AG04449 (cell line): ENCODE measurements at regions not wholly inside any gene's neighbourhood (a gene's known extent, or its start where the extent isn't known, plus 50 kb on each side); places are given as distances from the start of the nearest gene placed in this dataset.
"Not testable (repeated sequence)": the region's sequence is repeated elsewhere in the genome, so short reads cannot be mapped to it uniquely, and the experiment has no call there.

Experiments used
- CTCF ChIA-PET: fragments of 350-600 bp; formaldehyde crosslinking; extraction: SDS; loops from one replicate; lab custom pipeline; 2021; ENCODE audit warnings: antibody characterized with exemption; lab: Yijun Ruan, JAX
- POLR2A ChIA-PET: fragments of 400-600, 350-600 bp; formaldehyde crosslinking; extraction: SDS; loops from one replicate; lab custom pipeline; 2020; ENCODE audit warnings: antibody characterized with exemption, inconsistent platforms; lab: Yijun Ruan, JAX
- DNase-seq: peaks from one replicate; pipeline ENCODE4 v3.0.0-alpha.2; 2010; ENCODE audit warnings: low read depth, low spot score
- H3K4me3 ChIP-seq: 2 replicates; pipeline ENCODE4 v1.5.1; 2011; ENCODE audit warnings: low read depth, mild to moderate bottlenecking, control low read depth, low read length
- CTCF ChIP-seq: IDR thresholded peaks from one replicate; pipeline ENCODE4 v1.5.1; 2011; ENCODE audit warnings: mild to moderate bottlenecking, moderate library complexity, low read length, control low read depth, inconsistent platforms; ENCODE audit not compliant: insufficient read depth; ENCODE audit errors: missing control alignments

GRCh38 chr3:128548021-128548420, 55.0 kb upstream of the GATA2 start:
- no peak for DNase-seq
- no peak overlapping the region for H3K4me3 ChIP-seq
- POLR2A ChIA-PET = interaction anchor here (1.2 kb wide), 1 partner anchor 11 kb away, joined by 3 read pairs; no protein-coding TSS in a partner anchor
- TF ChIP-seq CTCF = no peak
- CTCF ChIA-PET = interaction anchor here (0.9 to 1.5 kb wide), 4 partner anchors 50 to 376 kb away, joined by 3 to 5 read pairs (median 3); no protein-coding TSS in a partner anchor

GRCh38 chr3:128547368-128547987, 54.5 kb upstream of the GATA2 start:
- H3K4me3 ChIP-seq = no peak overlapping the region
- CTCF ChIA-PET = interaction anchor here (0.9 to 1.5 kb wide), 6 partner anchors 12 to 375 kb away, joined by 3 to 5 read pairs (median 3); no protein-coding TSS in a partner anchor
- DNase-seq = peak; percentile 24
- POLR2A ChIA-PET = interaction anchor here (0.7 to 1.2 kb wide), 2 partner anchors 11 to 25 kb away, joined by 3 read pairs; no protein-coding TSS in a partner anchor
- no peak for TF ChIP-seq CTCF

- no peak overlapping the region for H3K4me3 ChIP-seq
- no peak for TF ChIP-seq CTCF
- ChIA-PET CTCF (interaction anchor here (0.9 to 1.5 kb wide), 4 partner anchors 11 to 375 kb away, joined by 3 to 4 read pairs (median 3); no protein-coding TSS in a partner anchor), POLR2A (interaction anchor here (0.7 to 1.2 kb wide), 2 partner anchors 10 to 26 kb away, joined by 3 read pairs; no protein-coding TSS in a partner anchor)
- no peak for DNase-seq
Measured at GRCh38 chr3:128546646-128547045, 53.6 kb upstream of the GATA2 start.

- TF ChIP-seq CTCF = no peak
- ChIA-PET CTCF (no interaction called here), POLR2A (no interaction called here)
- no peak overlapping the region for H3K4me3 ChIP-seq
- no peak for DNase-seq
Measured at GRCh38 chr3:128545120-128545752, 52.2 kb upstream of the GATA2 start.

- no peak for DNase-seq
- ChIA-PET POLR2A (no interaction called here), CTCF (no interaction called here)
- H3K4me3 ChIP-seq = no peak overlapping the region
- TF ChIP-seq CTCF = no peak
Measured at GRCh38 chr3:128544190-128544589, 51.2 kb upstream of the GATA2 start.

- H3K4me3 ChIP-seq, CTCF ChIA-PET, POLR2A ChIA-PET, DNase-seq: not testable (repeated sequence)
Measured at GRCh38 chr3:128543570-128544174, 50.7 kb upstream of the GATA2 start.
